Nephron (organoid): ENCODE measurements at regions not wholly inside any gene's neighbourhood (a gene's known extent, or its start where the extent isn't known, plus 50 kb on each side); places are given as distances from the start of the nearest gene placed in this dataset.

ENCODE experiments used
- H3K27ac Mint-ChIP-seq, 3 experiments: 2 replicates each; pipeline ENCODE4 v1.8.0; 2020; ENCODE audit warnings: mixed read lengths in 3 of 3, mild to moderate bottlenecking in 2 of 3, moderate library complexity in 1 of 3
- H3K27me3 Mint-ChIP-seq: 2 replicates; pipeline ENCODE4 v1.8.0; 2021; ENCODE audit warnings: low read depth, mild to moderate bottlenecking, moderate library complexity, mixed read lengths
- H3K36me3 Mint-ChIP-seq: 2 replicates; pipeline ENCODE4 v1.8.0; 2020; ENCODE audit warnings: low read depth, mixed read lengths
- H3K4me1 Mint-ChIP-seq: 2 replicates; pipeline ENCODE4 v1.8.0; 2020; ENCODE audit warnings: mixed read lengths
- H3K4me3 Mint-ChIP-seq, 3 experiments: 2 replicates each; pipeline ENCODE4 v1.8.0; 2020; ENCODE audit warnings: mild to moderate bottlenecking in 3 of 3, mixed read lengths in 3 of 3, moderate library complexity in 2 of 3
- H3K9me3 Mint-ChIP-seq: 2 replicates; pipeline ENCODE4 v1.8.0; 2020; ENCODE audit warnings: mixed read lengths
- CTCF ChIP-seq, 3 experiments: fragments of 200-600 bp; sonication (generic); IDR thresholded peaks; one replicate each; pipeline ENCODE4 v1.5.0; 2021; ENCODE audit warnings: antibody characterized with exemption in 3 of 3; ENCODE audit not compliant: unreplicated experiment in 3 of 3

GRCh38 chr12:47306130-47306529, 226.4 kb upstream of the AMIGO2 start:
- H3K9me3 Mint-ChIP-seq: no peaks in the 10 kb centered on the region
- H3K36me3 Mint-ChIP-seq: no peaks in the 10 kb centered on the region
- no peak for TF ChIP-seq CTCF (IDR thresholded peaks at IDR 0.05; ENCODE audit: unreplicated experiment in 3 of 3)
- peaks cover 4% of the 10 kb centered on the region for H3K27me3 Mint-ChIP-seq
- H3K4me1 Mint-ChIP-seq: no peaks in the 10 kb centered on the region
- H3K27ac Mint-ChIP-seq: no peak overlapping the region
- no peak overlapping the region for H3K4me3 Mint-ChIP-seq

GRCh38 chr12:47305464-47305863, 225.7 kb upstream of the AMIGO2 start:
- Mint-ChIP-seq H3K4me1 (no peaks in the 10 kb centered on the region), H3K27me3 (peaks cover 4% of the 10 kb centered on the region), H3K27ac (no peak overlapping the region), H3K4me3 (no peak overlapping the region), H3K36me3 (no peaks in the 10 kb centered on the region), H3K9me3 (no peaks in the 10 kb centered on the region)
- TF ChIP-seq CTCF (IDR thresholded peaks at IDR 0.05; ENCODE audit: unreplicated experiment in 3 of 3): no peak

- TF ChIP-seq CTCF (IDR thresholded peaks at IDR 0.05; ENCODE audit: unreplicated experiment in 3 of 3): no peak
- Mint-ChIP-seq H3K27ac (no peak overlapping the region), H3K4me3 (no peak overlapping the region), H3K4me1 (no peaks in the 10 kb centered on the region), H3K27me3 (peaks cover 4% of the 10 kb centered on the region), H3K9me3 (no peaks in the 10 kb centered on the region), H3K36me3 (no peaks in the 10 kb centered on the region)
Measured at GRCh38 chr12:47303995-47304560, 224.3 kb upstream of the AMIGO2 start.

- Mint-ChIP-seq H3K27me3 (peaks cover 4% of the 10 kb centered on the region), H3K4me1 (no peaks in the 10 kb centered on the region), H3K4me3 (no peak overlapping the region), H3K27ac (no peak overlapping the region), H3K9me3 (no peaks in the 10 kb centered on the region), H3K36me3 (no peaks in the 10 kb centered on the region)
- TF ChIP-seq CTCF (IDR thresholded peaks at IDR 0.05; ENCODE audit: unreplicated experiment in 3 of 3): no peak
Measured at GRCh38 chr12:47303207-47303606, 223.4 kb upstream of the AMIGO2 start.

- Mint-ChIP-seq H3K27ac (no peak overlapping the region), H3K36me3 (no peaks in the 10 kb centered on the region), H3K4me1 (no peaks in the 10 kb centered on the region), H3K4me3 (no peak overlapping the region), H3K27me3 (peaks cover 4% of the 10 kb centered on the region), H3K9me3 (no peaks in the 10 kb centered on the region)
- TF ChIP-seq CTCF (IDR thresholded peaks at IDR 0.05; ENCODE audit: unreplicated experiment in 3 of 3): no peak
Measured at GRCh38 chr12:47302111-47302671, 222.4 kb upstream of the AMIGO2 start.

- no peaks in the 10 kb centered on the region for H3K36me3 Mint-ChIP-seq
Measured at GRCh38 chr12:47299586-47299985, 219.8 kb upstream of the AMIGO2 start.

More at GRCh38 chr12:47299586-47299985, 219.8 kb upstream of the AMIGO2 start:
- no peak for TF ChIP-seq CTCF (IDR thresholded peaks at IDR 0.05; ENCODE audit: unreplicated experiment in 3 of 3)
- Mint-ChIP-seq H3K27ac (no peak overlapping the region), H3K4me3 (no peak overlapping the region), H3K9me3 (no peaks in the 10 kb centered on the region), H3K4me1 (no peaks in the 10 kb centered on the region), H3K27me3 (peaks cover 4% of the 10 kb centered on the region)
